ENCODE measurements at regions not wholly inside any gene's neighbourhood (a gene's known extent, or its start where the extent isn't known, plus 50 kb on each side); places are given as distances from the start of the nearest gene placed in this dataset.

- Histone ChIP-seq H3K4me3 (no peak overlapping the region), H3K27ac (no peak overlapping the region)
- TF ChIP-seq CTCF (IDR thresholded peaks at IDR 0.05) = no peak
- DNase-seq (ENCODE audit: low spot score) = no peak
Observed at GRCh38 chr2:111695441-111696007, 188.5 kb downstream of the ANAPC1 start.

GRCh38 chr2:111696226-111696625 is 187.8 kb downstream of the ANAPC1 start:
- Histone ChIP-seq H3K4me3 (no peak overlapping the region), H3K27ac (no peak overlapping the region)
- TF ChIP-seq CTCF (IDR thresholded peaks at IDR 0.05) = no peak
- no peak for DNase-seq (ENCODE audit: low spot score)

GRCh38 chr2:111697560-111697959 is 186.4 kb downstream of the ANAPC1 start:
- no peak for DNase-seq (ENCODE audit: low spot score)
- Histone ChIP-seq H3K27ac (no peak overlapping the region), H3K4me3 (no peak overlapping the region)
- TF ChIP-seq CTCF (IDR thresholded peaks at IDR 0.05) = no peak

- Histone ChIP-seq H3K27ac (no peak overlapping the region), H3K4me3 (no peak overlapping the region)
- TF ChIP-seq CTCF (IDR thresholded peaks at IDR 0.05) = no peak
- no peak for DNase-seq (ENCODE audit: low spot score)
Observed at GRCh38 chr2:111698089-111698488, 185.9 kb downstream of the ANAPC1 start.

- no peak for DNase-seq (ENCODE audit: low spot score)
- peak overlapping the region; percentile 37 for H3K4me3 ChIP-seq
Observed at GRCh38 chr2:111698743-111699554, 185.0 kb downstream of the ANAPC1 start.

GRCh38 chr2:111701266-111701665 is 182.7 kb downstream of the ANAPC1 start:
- no peak overlapping the region for H3K27ac ChIP-seq
- TF ChIP-seq CTCF (IDR thresholded peaks at IDR 0.05) = no peak
- H3K4me3 ChIP-seq = no peak overlapping the region
- DNase-seq (ENCODE audit: low spot score) = no peak

More at GRCh38 chr2:111698743-111699554, 185.0 kb downstream of the ANAPC1 start:
- no peak for TF ChIP-seq CTCF (IDR thresholded peaks at IDR 0.05)
- peak overlapping the region; percentile 2 to 10 for H3K27ac ChIP-seq

GRCh38 chr2:111701798-111702118 is 182.2 kb downstream of the ANAPC1 start:
- no peak for DNase-seq (ENCODE audit: low spot score)

More at GRCh38 chr2:111701798-111702118, 182.2 kb downstream of the ANAPC1 start:
- no peak for TF ChIP-seq CTCF (IDR thresholded peaks at IDR 0.05)
- Histone ChIP-seq H3K4me3 (no peak overlapping the region), H3K27ac (no peak overlapping the region)

Data from coronary artery (tissue), 2 donors.